Common myeloid progenitor, CD34-positive (primary cell): ENCODE measurements at regions not wholly inside any gene's neighbourhood (a gene's known extent, or its start where the extent isn't known, plus 50 kb on each side); places are given as distances from the start of the nearest gene placed in this dataset.
A peak's percentile ranks its signal among the peaks of the same experiment; 100 is the strongest.

Experiments
- CTCF ChIA-PET: fragments of 350-600 bp; sonication (Branson Sonifier 250); formaldehyde crosslinking; loops from one replicate; lab custom pipeline; 2021; ENCODE audit warnings: antibody characterized with exemption; lab: Charles Lee
- POLR2A ChIA-PET: fragments of 350-600 bp; sonication (Branson Sonifier 250); formaldehyde crosslinking; loops from one replicate; lab custom pipeline; 2021; ENCODE audit warnings: antibody characterized with exemption; lab: Charles Lee
- DNase-seq, 3 donors: peaks; one replicate each; pipeline versions ENCODE4 v3.0.0 to v3.0.0-alpha.2; 2013
- H3K27ac ChIP-seq, 2 experiments: 1 replicate in 1 of 2; 2 replicates in 1 of 2; pipeline ENCODE4 v1.7.0; 2013; ENCODE audit warnings: inconsistent platforms in 2 of 2, low read length in 2 of 2, mild to moderate bottlenecking in 2 of 2, low read depth in 1 of 2, moderate library complexity in 1 of 2; ENCODE audit not compliant: severe bottlenecking in 2 of 2, insufficient read depth in 1 of 2, poor library complexity in 1 of 2
- H3K27me3 ChIP-seq, 5 experiments: replicated peaks in 2 of 5; 1 replicate in 3 of 5; 2 replicates in 2 of 5; pipeline versions ENCODE4 v1.6.1 to v1.7.0; 2013; ENCODE audit warnings: low read length in 4 of 5, mild to moderate bottlenecking in 2 of 5, moderate library complexity in 2 of 5, inconsistent platforms in 1 of 5; ENCODE audit not compliant: insufficient read depth in 5 of 5, control insufficient read depth in 4 of 5
- H3K36me3 ChIP-seq, 4 experiments: 1 replicate in 2 of 4; 2 replicates in 2 of 4; pipeline versions ENCODE4 v1.6.1 to v1.7.0; 2013; ENCODE audit warnings: low read length in 3 of 4, control low read depth in 1 of 4, mild to moderate bottlenecking in 1 of 4; ENCODE audit not compliant: control insufficient read depth in 4 of 4, insufficient read depth in 4 of 4
- H3K4me1 ChIP-seq, 4 experiments: 1 replicate in 3 of 4; 2 replicates in 1 of 4; pipeline versions ENCODE4 v1.6.1 to v1.7.1; 2013; ENCODE audit warnings: low read length in 3 of 4, mild to moderate bottlenecking in 3 of 4, control low read depth in 1 of 4, inconsistent platforms in 1 of 4, moderate library complexity in 1 of 4; ENCODE audit not compliant: control insufficient read depth in 4 of 4, insufficient read depth in 4 of 4; ENCODE audit errors: control extremely low read depth in 1 of 4
- H3K4me3 ChIP-seq, 7 experiments: 1 replicate in 4 of 7; 2 replicates in 3 of 7; pipeline versions ENCODE4 v1.5.1 to v1.7.0; 2013; ENCODE audit warnings: mild to moderate bottlenecking in 7 of 7, low read length in 6 of 7, moderate library complexity in 6 of 7, inconsistent platforms in 2 of 7, low read depth in 2 of 7, control low read depth in 1 of 7; ENCODE audit not compliant: insufficient read depth in 4 of 7, control insufficient read depth in 1 of 7; ENCODE audit errors: extremely low read depth in 1 of 7
- H3K9me3 ChIP-seq, 5 experiments: 1 replicate in 4 of 5; 2 replicates in 1 of 5; pipeline versions ENCODE4 v1.6.1 to v1.7.1; 2013; ENCODE audit warnings: low read length in 4 of 5, mild to moderate bottlenecking in 2 of 5, inconsistent platforms in 1 of 5, low read depth in 1 of 5, moderate library complexity in 1 of 5; ENCODE audit not compliant: control insufficient read depth in 4 of 5, insufficient read depth in 2 of 5; ENCODE audit errors: control extremely low read depth in 1 of 5
- whole genome bisulfite sequencing: methylation state at CpG from one replicate; pipeline ENCODE4 v1.1.5; 2013; ENCODE audit not compliant: insufficient coverage; 5-methylcytosine and 5-hydroxymethylcytosine counted together

DNA sequence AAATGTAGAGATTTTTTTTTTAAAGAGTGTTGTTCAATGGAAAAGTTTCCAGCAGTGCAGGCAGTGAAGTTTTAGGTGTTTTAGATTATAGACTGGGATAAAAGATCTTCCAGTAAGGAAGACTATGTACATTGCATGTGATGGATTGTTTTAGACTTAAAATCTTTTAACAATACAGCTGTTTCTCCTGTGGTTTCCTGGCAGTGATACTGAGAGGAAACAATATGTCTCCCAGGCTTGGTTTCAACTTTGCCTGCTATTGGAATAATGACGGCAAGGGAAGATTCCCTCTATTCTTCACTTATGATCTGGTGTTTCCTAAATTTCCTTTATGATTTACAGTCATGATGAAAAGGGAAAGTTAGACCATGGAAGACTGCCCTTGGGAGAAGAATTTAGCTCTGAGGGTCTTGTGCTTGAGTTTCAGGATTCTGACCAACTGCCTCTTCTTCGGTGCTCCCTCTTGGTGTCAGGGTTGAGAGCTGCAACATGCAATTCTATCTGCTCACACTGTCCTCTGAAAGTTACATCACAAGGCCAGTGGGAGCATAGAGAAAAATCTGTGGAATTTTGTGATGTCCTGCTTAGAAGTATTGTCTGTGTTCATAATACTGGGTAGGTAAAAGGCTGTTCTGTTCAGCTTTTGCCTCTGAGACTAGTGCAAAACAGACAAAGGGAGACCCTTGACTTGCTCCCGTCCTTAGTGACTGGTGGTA, 262.8 kb upstream of the MAN1A1 start:
- peaks cover 5 to 19% (median 10%) of the 10 kb centered on the region in 4 experiments for H3K4me1 ChIP-seq
- CTCF ChIA-PET = no interaction called here
- H3K27me3 ChIP-seq = no peaks in the 10 kb centered on the region

GRCh38 chr6:119610754-119611153, 261.2 kb upstream of the MAN1A1 start:
- Histone ChIP-seq H3K27ac (no peak overlapping the region), H3K4me3 (no peak overlapping the region), H3K27me3 (no peaks in the 10 kb centered on the region), H3K36me3 (no peaks in the 10 kb centered on the region), H3K4me1 (peaks cover 5 to 19% (median 10%) of the 10 kb centered on the region in 4 experiments), H3K9me3 (no peaks in the 10 kb centered on the region)
- POLR2A ChIA-PET = no interaction called here
- DNase-seq = no peak
- CTCF ChIA-PET = no interaction called here
- 100% methylated on average over 1 of the region's 1 CpG for WGBS

More for the DNA sequence above, 262.8 kb upstream of the MAN1A1 start:
- H3K4me3 ChIP-seq = no peak overlapping the region
- DNase-seq = peak in 2 of 3 donors; percentile 3 to 21
- WGBS = no CpG with 5 or more reads among the region's 3 CpGs
- no peaks in the 10 kb centered on the region for H3K9me3 ChIP-seq
- H3K27ac ChIP-seq = no peak overlapping the region
- POLR2A ChIA-PET = no interaction called here
- H3K36me3 ChIP-seq = no peaks in the 10 kb centered on the region

- H3K27me3 ChIP-seq = no peaks in the 10 kb centered on the region
- H3K4me3 ChIP-seq = no peak overlapping the region
- H3K4me1 ChIP-seq = peaks cover 5 to 19% (median 10%) of the 10 kb centered on the region in 4 experiments
- no peak for DNase-seq
- no peaks in the 10 kb centered on the region for H3K9me3 ChIP-seq
- CTCF ChIA-PET = no interaction called here
- POLR2A ChIA-PET = no interaction called here
- H3K27ac ChIP-seq = no peak overlapping the region
- no peaks in the 10 kb centered on the region for H3K36me3 ChIP-seq
Observed at GRCh38 chr6:119610265-119610664, 260.7 kb upstream of the MAN1A1 start.

DNA sequence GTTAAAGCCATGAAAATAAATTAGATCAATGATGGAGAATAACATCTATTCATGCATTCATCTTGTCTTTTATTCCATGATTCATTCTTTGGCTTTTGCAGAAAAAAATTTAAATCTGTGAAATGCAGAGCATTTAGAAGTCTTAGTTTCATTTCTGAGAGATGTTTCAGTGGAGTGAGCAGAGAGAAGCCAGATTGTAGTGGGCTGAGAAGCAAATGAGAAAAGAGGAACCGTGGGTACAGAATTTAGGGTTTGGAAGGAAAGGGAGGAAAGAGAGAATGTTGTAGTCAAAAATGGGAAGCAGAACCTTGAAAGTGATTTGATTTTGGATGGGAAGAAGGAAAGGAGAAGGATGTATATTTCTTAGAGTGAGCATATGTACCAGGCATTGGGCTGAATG, 260.3 kb upstream of the MAN1A1 start:
- WGBS = 15% methylated on average over 1 of the region's 1 CpG
- H3K4me3 ChIP-seq = no peak overlapping the region
- H3K27ac ChIP-seq = no peak overlapping the region
- POLR2A ChIA-PET = no interaction called here
- peaks cover 5 to 19% (median 10%) of the 10 kb centered on the region in 4 experiments for H3K4me1 ChIP-seq
- no peaks in the 10 kb centered on the region for H3K9me3 ChIP-seq
- CTCF ChIA-PET = no interaction called here
- H3K36me3 ChIP-seq = no peaks in the 10 kb centered on the region
- no peaks in the 10 kb centered on the region for H3K27me3 ChIP-seq
- DNase-seq = peak in 2 of 3 donors; percentile 36 to 40

- H3K4me1 ChIP-seq = peaks cover 5 to 19% (median 10%) of the 10 kb centered on the region in 4 experiments
- no peaks in the 10 kb centered on the region for H3K9me3 ChIP-seq
- no peak overlapping the region for H3K4me3 ChIP-seq
- H3K27ac ChIP-seq = no peak overlapping the region
- POLR2A ChIA-PET = no interaction called here
- no peaks in the 10 kb centered on the region for H3K36me3 ChIP-seq
- CTCF ChIA-PET = no interaction called here
- H3K27me3 ChIP-seq = no peaks in the 10 kb centered on the region
- no peak for DNase-seq
- WGBS = 97% methylated on average over 3 of the region's 4 CpGs
Observed at GRCh38 chr6:119608994-119609393, 259.4 kb upstream of the MAN1A1 start.

DNA sequence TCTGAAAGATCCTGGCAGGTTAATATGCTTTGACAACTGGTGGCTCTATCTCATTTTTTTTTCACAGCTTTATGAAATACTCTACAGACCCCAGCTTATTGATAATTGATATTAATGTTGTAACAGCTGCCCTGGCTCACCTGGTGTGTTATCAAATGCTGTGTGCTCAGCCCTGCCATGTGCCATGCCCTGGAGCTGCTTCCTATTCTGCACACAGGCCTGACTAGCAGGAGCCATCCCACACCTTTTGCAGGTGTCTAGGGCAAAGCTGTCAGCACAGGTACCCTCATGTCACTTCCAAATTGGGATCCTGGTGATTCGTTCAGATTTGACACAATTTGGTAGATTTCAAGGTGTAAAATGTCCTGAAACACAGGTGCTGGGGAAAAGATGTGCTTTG, 254.6 kb upstream of the MAN1A1 start:
- peaks cover 0 to 3% (median 0%) of the 10 kb centered on the region in 5 experiments for H3K9me3 ChIP-seq
- no peak overlapping the region for H3K4me3 ChIP-seq
- 100% methylated on average over 1 of the region's 1 CpG for WGBS
- CTCF ChIA-PET = interaction anchor here (0.6 kb wide), 1 partner anchor 494 kb away, joined by 3 read pairs; no protein-coding TSS in a partner anchor
- H3K27ac ChIP-seq = no peak overlapping the region
- H3K27me3 ChIP-seq = no peaks in the 10 kb centered on the region
- no peaks in the 10 kb centered on the region for H3K36me3 ChIP-seq
- POLR2A ChIA-PET = no interaction called here
- no peak for DNase-seq
- H3K4me1 ChIP-seq = peaks cover 0 to 1% (median 0%) of the 10 kb centered on the region in 4 experiments

DNA sequence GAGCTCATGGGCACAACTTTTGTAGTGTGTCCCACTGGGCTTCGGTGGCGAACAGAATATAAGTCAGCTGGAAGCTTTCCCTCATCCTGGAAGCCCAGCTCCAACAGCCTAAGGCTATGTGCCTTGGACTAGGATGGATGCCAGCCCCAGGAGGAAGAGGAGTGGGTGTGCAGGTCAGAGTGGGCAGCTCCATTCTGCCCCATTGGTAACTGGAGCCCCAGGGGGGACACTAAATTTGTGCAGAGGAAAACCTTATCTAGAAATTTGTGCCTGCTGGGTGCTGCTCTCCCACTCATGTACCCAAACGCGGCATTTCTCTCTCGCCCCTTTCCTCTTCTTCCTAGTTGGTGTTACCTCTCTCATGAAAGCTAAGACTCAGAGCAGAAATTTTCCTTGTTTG, 253.9 kb upstream of the MAN1A1 start:
- POLR2A ChIA-PET = no interaction called here
- no peaks in the 10 kb centered on the region for H3K27me3 ChIP-seq
- no peaks in the 10 kb centered on the region for H3K36me3 ChIP-seq
- 100% methylated on average over 2 of the region's 5 CpGs for WGBS
- no peak for DNase-seq
- CTCF ChIA-PET = interaction anchor here (0.6 kb wide), 1 partner anchor 493 kb away, joined by 3 read pairs; no protein-coding TSS in a partner anchor
- no peaks in the 10 kb centered on the region for H3K4me1 ChIP-seq
- H3K9me3 ChIP-seq = peaks cover 0 to 3% (median 0%) of the 10 kb centered on the region in 5 experiments
- H3K27ac ChIP-seq = no peak overlapping the region
- H3K4me3 ChIP-seq = no peak overlapping the region
